Stomach (tissue), 8 donors: ENCODE measurements at regions not wholly inside any gene's neighbourhood (a gene's known extent, or its start where the extent isn't known, plus 50 kb on each side); places are given as distances from the start of the nearest gene placed in this dataset.
"Not testable (repeated sequence)": the region's sequence is repeated elsewhere in the genome, so short reads cannot be mapped to it uniquely, and the experiment has no call there.

Experiments used
- DNase-seq, 2 donors: peaks; one replicate each; pipeline versions ENCODE4 v3.0.0 to v3.0.0-alpha.2; 2013 to 2019
- H3K27ac ChIP-seq, 5 donors: fragments of 200-600 bp in 4 of 5; sonication (generic) in 4 of 5; one replicate each; pipeline ENCODE4 v1.5.1; 2013 to 2019; ENCODE audit warnings: mild to moderate bottlenecking in 1 of 5, moderate library complexity in 1 of 5
- H3K27me3 ChIP-seq, 3 donors: fragments of 200-600 bp; sonication (generic); one replicate each; pipeline ENCODE4 v1.5.1; 2017 to 2019; ENCODE audit warnings: mixed run types in 1 of 3
- H3K36me3 ChIP-seq, 4 donors: fragments of 200-600 bp; sonication (generic); 1 replicate in 3 of 4; 2 replicates in 1 of 4; pipeline ENCODE4 v1.5.1; 2016 to 2019
- H3K4me1 ChIP-seq, 4 donors: fragments of 200-600 bp; sonication (generic); one replicate each; pipeline ENCODE4 v1.5.1; 2016 to 2019
- H3K4me3 ChIP-seq, 4 donors: fragments of 200-600 bp; sonication (generic) in 3 of 4; one replicate each; pipeline ENCODE4 v1.5.1; 2016 to 2019; ENCODE audit warnings: mild to moderate bottlenecking in 1 of 4
- H3K9me3 ChIP-seq, 4 donors: fragments of 200-600 bp; sonication (generic); one replicate each; pipeline ENCODE4 v1.5.1; 2016 to 2019
- EP300 ChIP-seq: sonication (generic); formaldehyde crosslinking; IDR thresholded peaks from one replicate; pipeline ENCODE4 v1.6.1; 2017; ENCODE audit warnings: antibody characterized with exemption
- POLR2A ChIP-seq, 4 donors: fragments of 450-650 bp; IDR thresholded peaks; one replicate each; pipeline ENCODE4 v1.6.1; 2016; ENCODE audit warnings: antibody characterized with exemption in 4 of 4, control low read depth in 2 of 4, mild to moderate bottlenecking in 1 of 4, moderate library complexity in 1 of 4
- POLR2AphosphoS5 ChIP-seq, 3 donors: sonication (generic); formaldehyde crosslinking; IDR thresholded peaks; one replicate each; pipeline ENCODE4 v1.6.1; 2016; ENCODE audit warnings: antibody characterized with exemption in 3 of 3
- WGBS, 5 donors: extraction: QIAGEN DNeasy Blood & Tissue Kit in 3 of 5; methylation state at CpG; one replicate each; pipeline versions ENCODE4 v1.1.5 to v1.1.7; 2013 to 2018; 5-methylcytosine and 5-hydroxymethylcytosine counted together
- intact Hi-C: fragments of 100-400 bp; cut with DNase I; formaldehyde crosslinking; loops from one replicate; pipeline ENCODE4 v1.15.1; 2023; ENCODE audit warnings: low total_unique reads
- TF ChIP-seq, protein P1 (sequence below), 7 experiments: fragments of 450-650 bp in 4 of 7; fragments of 200-600 bp in 3 of 7; sonication (generic) in 3 of 7; IDR thresholded peaks; one replicate each; pipeline ENCODE4 v1.5.1; 2016 to 2019; ENCODE audit warnings: antibody characterized with exemption in 7 of 7, control low read depth in 2 of 7, mild to moderate bottlenecking in 1 of 7
- donor health status: healthy with polysubstance abuse.
- donor health status: Bipolar disorder and iron deficiency.
- donor health status: healthy.

DNA sequence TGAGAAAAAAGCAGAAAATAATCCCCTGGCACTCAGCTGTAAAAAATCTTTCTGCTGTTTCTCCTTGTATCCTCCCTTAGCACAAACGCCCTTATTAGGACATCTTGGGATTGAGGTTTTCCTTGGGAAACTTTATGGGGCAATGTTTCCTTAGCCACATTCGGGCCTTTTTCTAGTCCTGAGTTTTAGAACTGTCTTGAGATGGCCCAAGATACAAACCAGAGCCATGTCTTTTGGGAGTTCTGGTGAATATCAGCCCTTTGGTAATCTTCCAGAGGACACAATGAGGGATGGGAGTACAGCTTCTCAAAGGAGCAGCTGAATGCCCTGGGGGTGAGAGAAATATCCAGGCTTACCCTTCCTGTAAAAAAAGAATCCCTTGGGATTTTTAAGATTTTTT is 182.1 kb downstream of the LIPI start:
- peak in 1 of 2 donors; percentile 48 for DNase-seq
- H3K4me1 ChIP-seq = peaks cover 0 to 19% (median 4%) of the 10 kb centered on the region in 4 donors
- 61 to 82% (median 66%) methylated on average over 2 of the region's 2 CpGs for WGBS, 5 donors
- H3K27me3 ChIP-seq, intact Hi-C loops, H3K4me3 ChIP-seq, H3K36me3 ChIP-seq, H3K9me3 ChIP-seq: not testable (repeated sequence)
- peak overlapping the region in 1 of 5 donors; percentile 77 for H3K27ac ChIP-seq
- TF ChIP-seq POLR2AphosphoS5 (IDR thresholded peaks at IDR 0.05) = peak in 1 of 3 donors; percentile 57

DNA sequence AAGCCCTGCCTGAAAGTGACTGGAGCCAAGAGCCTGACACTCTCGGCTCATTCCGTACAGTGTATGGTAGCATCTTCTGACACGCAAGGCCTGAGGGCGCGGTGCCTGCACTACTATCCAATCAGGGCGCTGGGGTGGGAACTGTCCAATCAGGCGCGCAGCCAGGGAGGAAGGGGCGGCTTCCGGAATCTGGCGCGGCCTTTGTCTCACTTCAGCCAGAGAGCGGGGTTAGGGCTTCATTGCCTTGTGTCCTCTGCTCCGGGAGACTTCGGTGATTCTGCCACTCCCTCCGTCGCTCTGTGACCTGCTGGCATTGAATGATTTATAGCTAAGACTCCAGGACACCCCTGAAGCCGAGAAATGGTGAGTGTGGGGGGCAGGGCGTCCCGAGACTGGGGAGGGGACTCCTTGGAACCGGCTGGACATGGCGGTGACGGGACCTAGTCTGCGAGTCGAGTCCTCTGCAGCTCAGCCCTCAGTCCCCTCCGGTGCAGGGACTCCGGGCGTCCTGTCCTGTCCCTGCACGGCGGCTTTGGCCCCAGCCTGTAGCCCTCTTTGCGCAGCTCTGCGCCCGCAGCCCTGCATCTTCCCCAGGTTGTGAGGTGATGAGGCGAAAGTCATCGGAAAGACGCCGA is 183.4 kb downstream of the LIPI start:
- H3K27me3 ChIP-seq, H3K9me3 ChIP-seq, H3K36me3 ChIP-seq, intact Hi-C loops: not testable (repeated sequence)
- Histone ChIP-seq H3K4me3 (peak overlapping the region; percentile 49 to 63 (median 54)), H3K4me1 (peaks cover 0 to 19% (median 4%) of the 10 kb centered on the region in 4 donors), H3K27ac (peak overlapping the region in 4 of 5 donors; percentile 39 to 77 (median 50))
- WGBS, 5 donors = 0 to 2% (median 1%) methylated on average over 11 to 31 of the region's 37 CpGs
- DNase-seq = peak; percentile 81 to 95
- TF ChIP-seq POLR2AphosphoS5 (IDR thresholded peaks at IDR 0.05) = peak in 1 of 3 donors; percentile 10

DNA sequence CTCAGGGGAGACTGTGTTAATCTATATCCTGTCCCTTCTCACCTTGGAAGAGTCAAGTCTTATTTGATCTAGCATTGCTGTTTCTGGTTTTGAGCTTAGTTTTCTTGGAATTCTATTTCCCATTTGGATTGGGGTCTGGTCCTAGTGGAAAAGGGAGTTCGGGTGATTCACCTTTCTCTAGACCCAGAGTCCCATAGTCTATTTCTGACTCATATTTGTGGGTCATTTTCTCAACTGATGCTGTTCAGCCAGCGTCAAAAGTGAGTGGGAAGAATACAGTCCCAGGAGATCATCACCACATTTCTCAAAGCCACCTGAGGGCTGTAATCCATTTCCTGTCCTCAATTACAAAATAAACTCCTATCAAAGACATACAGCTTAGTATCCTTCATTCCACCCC is 190.6 kb downstream of the LIPI start:
- H3K36me3 ChIP-seq, DNase-seq, H3K4me3 ChIP-seq, H3K27ac ChIP-seq, H3K4me1 ChIP-seq, H3K9me3 ChIP-seq, H3K27me3 ChIP-seq, intact Hi-C loops: not testable (repeated sequence)
- 50 to 65% (median 58%) methylated on average over 2 of the region's 2 CpGs for WGBS, 5 donors

DNA sequence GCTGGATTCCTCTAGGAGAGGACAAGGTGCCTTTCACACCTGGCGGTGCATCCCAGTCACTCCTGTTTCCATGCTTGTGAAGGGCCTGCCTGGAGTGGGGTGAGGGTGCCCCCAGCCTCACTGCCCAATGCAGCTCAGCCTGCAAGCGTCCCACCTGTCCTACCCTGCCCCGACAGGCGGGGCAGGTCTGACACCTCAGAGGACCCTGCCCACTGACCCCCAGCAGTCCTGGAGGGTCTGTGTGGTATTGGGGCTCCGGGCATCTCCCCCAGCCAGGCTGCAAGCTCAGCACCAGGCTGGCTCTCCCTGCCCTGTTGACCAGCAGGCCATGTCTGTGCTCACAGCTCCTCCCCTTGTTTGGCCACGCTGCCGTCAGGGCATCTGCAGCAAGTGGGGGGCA is 194.9 kb downstream of the LIPI start:
- H3K4me3 ChIP-seq, intact Hi-C loops, H3K9me3 ChIP-seq, DNase-seq, H3K36me3 ChIP-seq, H3K27me3 ChIP-seq, H3K27ac ChIP-seq, H3K4me1 ChIP-seq: not testable (repeated sequence)
- 70 to 87% (median 82%) methylated on average over 3 to 7 of the region's 7 CpGs for WGBS, 5 donors

DNA sequence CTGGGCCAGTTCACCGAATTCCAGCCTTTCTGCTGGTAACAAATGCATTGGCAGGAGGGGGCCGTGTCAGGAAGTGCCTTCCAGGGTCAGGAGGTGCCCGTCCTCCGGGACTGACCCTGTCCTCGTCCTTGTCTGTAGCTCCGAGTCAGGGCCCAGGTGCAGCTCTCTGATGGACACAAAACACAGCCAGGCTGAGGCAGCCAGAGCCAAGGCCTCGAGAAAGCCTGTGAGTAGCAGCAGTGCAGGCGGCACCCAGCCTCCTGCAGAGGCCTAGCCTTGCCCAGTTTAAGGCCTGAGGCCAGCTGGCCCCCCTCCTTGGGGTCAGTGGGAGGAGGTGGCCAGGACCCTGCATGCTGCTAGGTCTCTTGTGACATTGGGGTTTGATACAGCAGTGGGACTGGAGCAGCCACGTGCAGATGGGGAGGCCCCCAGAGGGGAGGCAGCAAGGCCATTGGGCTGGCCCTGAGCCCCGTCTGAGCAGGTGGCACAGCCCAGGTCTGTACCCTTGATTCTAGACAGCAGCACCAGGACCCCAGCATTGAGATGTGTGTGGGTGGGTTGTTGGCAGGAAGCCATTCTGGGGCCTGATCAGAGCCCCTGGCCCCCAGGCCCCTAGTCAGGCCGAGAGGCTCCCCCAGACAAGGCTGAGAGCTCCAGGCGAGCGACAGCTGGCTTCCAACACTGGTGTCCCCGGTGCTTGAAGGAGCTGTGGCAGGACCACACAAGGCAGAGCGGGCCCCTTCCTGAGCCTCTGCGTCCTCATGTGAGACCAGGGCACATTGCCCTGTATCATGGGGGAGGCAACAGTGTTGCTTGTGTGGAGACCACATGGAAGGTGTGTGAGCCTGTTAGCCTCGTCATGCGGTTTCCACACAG is 196.9 kb downstream of the LIPI start:
- H3K4me1 ChIP-seq, H3K36me3 ChIP-seq, H3K27me3 ChIP-seq, H3K9me3 ChIP-seq, H3K27ac ChIP-seq, H3K4me3 ChIP-seq, DNase-seq, intact Hi-C loops: not testable (repeated sequence)
- WGBS, 5 donors = 76 to 84% (median 82%) methylated on average over 7 to 18 of the region's 18 CpGs

DNA sequence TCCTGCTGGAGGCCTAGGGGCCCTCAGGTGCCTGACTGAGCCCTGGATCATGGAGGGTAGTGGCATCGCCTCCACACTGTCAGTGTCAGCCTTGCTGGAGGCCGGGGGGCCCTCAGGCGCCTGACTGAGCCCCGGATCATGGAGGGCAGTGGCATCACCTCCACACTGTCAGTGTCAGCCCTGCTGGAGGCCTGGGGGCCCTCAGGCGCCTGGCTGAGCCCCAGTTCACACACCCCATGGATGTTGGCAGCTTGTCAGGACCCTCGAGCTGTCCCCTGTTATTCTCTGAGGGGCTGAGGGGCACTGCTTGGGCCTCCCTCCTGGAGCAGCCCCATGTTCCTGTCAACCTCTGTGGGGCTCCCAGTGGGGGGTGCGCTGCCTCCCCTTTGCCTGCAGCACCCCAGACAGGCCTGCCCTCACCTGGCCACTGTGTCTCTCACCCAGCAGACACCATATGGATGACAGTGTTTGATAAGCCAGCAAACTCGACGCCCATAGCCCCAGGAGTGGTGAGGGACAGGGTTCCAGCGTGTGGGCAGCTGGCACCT is 197.6 kb downstream of the LIPI start:
- H3K9me3 ChIP-seq = no peaks in the 10 kb centered on the region
- no peaks in the 10 kb centered on the region for H3K36me3 ChIP-seq
- no peak overlapping the region for H3K4me3 ChIP-seq
- H3K4me1 ChIP-seq = no peaks in the 10 kb centered on the region
- TF ChIP-seq POLR2AphosphoS5 (IDR thresholded peaks at IDR 0.05) (no peak), EP300 (no peak), POLR2A (IDR thresholded peaks at IDR 0.05) (no peak)
- TF ChIP-seq, protein P1, sequence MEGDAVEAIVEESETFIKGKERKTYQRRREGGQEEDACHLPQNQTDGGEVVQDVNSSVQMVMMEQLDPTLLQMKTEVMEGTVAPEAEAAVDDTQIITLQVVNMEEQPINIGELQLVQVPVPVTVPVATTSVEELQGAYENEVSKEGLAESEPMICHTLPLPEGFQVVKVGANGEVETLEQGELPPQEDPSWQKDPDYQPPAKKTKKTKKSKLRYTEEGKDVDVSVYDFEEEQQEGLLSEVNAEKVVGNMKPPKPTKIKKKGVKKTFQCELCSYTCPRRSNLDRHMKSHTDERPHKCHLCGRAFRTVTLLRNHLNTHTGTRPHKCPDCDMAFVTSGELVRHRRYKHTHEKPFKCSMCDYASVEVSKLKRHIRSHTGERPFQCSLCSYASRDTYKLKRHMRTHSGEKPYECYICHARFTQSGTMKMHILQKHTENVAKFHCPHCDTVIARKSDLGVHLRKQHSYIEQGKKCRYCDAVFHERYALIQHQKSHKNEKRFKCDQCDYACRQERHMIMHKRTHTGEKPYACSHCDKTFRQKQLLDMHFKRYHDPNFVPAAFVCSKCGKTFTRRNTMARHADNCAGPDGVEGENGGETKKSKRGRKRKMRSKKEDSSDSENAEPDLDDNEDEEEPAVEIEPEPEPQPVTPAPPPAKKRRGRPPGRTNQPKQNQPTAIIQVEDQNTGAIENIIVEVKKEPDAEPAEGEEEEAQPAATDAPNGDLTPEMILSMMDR (IDR thresholded peaks at IDR 0.05) = no peak
- H3K27ac ChIP-seq = no peak overlapping the region
- WGBS, 5 donors = 61 to 91% (median 80%) methylated on average over 4 to 10 of the region's 10 CpGs
- H3K27me3 ChIP-seq = no peaks in the 10 kb centered on the region
- intact Hi-C loops = no loop called here
- no peak for DNase-seq

DNA sequence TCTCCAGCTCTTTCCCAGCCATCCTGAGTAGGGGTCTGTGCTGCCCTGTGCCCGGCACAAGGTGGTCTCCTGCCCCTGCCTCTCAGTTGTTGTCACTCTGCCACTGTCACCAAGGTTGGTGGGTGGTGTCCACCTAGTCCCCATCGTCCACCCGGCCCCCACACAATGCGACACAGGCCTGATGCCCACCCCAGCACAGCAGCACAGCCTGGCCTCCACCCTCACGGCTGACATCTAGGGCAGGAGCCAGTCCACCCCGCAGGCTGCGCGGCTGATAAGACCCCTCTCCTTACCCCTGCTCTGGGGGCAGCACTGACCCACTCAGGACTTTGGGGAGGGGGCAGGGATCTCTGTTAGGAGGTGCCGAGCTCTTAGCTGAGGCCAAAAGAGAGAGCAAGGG is 198.3 kb downstream of the LIPI start:
- no peak overlapping the region for H3K4me3 ChIP-seq
- H3K9me3 ChIP-seq = no peaks in the 10 kb centered on the region
- H3K4me1 ChIP-seq = no peaks in the 10 kb centered on the region
- TF ChIP-seq POLR2AphosphoS5 (IDR thresholded peaks at IDR 0.05) (no peak), POLR2A (IDR thresholded peaks at IDR 0.05) (no peak), EP300 (no peak)
- TF ChIP-seq, protein P1 (IDR thresholded peaks at IDR 0.05) = no peak
- intact Hi-C loops = no loop called here
- no peak for DNase-seq
- H3K27ac ChIP-seq = no peak overlapping the region
- H3K27me3 ChIP-seq = no peaks in the 10 kb centered on the region
- WGBS, 5 donors = 80 to 92% (median 92%) methylated on average over 7 to 9 of the region's 9 CpGs
- H3K36me3 ChIP-seq = no peaks in the 10 kb centered on the region

DNA sequence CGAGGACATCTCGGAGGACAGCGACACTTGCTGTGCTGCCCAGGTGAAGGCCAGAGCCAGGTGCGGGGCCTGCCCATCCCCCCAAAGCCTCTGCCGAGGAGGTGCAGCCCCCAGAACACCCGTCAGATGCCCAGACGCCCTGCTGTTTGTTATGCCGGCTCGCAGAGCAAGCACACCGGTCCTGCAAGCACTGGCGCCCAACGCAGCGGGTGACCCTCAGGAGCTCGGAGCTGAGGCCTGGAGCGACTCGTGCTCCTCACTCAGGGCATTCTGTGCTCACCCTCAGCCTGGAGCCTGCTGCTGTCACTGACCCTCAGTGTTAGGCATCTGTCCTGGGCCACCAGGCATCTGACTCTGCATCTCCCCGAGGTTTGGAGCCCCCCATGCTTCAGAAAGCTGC is 199.0 kb downstream of the LIPI start:
- WGBS, 5 donors = 81 to 91% (median 85%) methylated on average over 6 to 17 of the region's 17 CpGs

DNA sequence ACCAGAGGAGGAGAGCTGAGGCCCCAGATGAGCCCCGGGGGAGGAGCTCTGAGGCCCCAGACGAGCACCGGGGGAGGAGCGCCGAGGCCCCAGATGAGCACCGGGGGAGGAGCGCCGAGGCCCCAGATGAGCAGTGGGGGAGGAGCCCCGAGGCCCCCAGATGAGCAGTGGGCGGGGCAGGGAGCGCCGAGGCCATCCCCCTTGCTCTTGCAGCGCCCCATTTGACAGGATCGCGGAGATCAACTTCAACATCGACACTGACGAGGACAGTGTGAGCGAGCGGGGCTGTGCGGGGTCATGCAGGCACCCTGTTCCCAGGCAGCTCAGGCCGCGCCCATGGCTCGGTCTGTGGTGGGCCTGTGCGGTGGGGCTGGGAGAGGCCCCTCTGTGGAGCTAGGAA is 199.6 kb downstream of the LIPI start:
- H3K27ac ChIP-seq, H3K36me3 ChIP-seq, H3K9me3 ChIP-seq, H3K27me3 ChIP-seq, H3K4me3 ChIP-seq, DNase-seq, intact Hi-C loops, H3K4me1 ChIP-seq: not testable (repeated sequence)
- WGBS, 5 donors = 87 to 92% (median 91%) methylated on average over 19 to 24 of the region's 24 CpGs

More for the DNA sequence above, 199.0 kb downstream of the LIPI start:
- H3K27ac ChIP-seq, H3K4me3 ChIP-seq, DNase-seq, H3K27me3 ChIP-seq, intact Hi-C loops, H3K4me1 ChIP-seq, H3K36me3 ChIP-seq, H3K9me3 ChIP-seq: not testable (repeated sequence)
